Trophoblast cell (in vitro differentiated cells and primary cell): ENCODE measurements at regions not wholly inside any gene's neighbourhood (a gene's known extent, or its start where the extent isn't known, plus 50 kb on each side); places are given as distances from the start of the nearest gene placed in this dataset.
"Not testable (repeated sequence)": the region's sequence is repeated elsewhere in the genome, so short reads cannot be mapped to it uniquely, and the experiment has no call there.

Source experiments
- DNase-seq, 2 donors: peaks; one replicate each; pipeline ENCODE4 v3.0.0-alpha.2; 2016
- H2AFZ ChIP-seq: 2 replicates; pipeline ENCODE4 v1.6.1; 2013; ENCODE audit warnings: low read length, moderate library complexity, mild to moderate bottlenecking; ENCODE audit not compliant: insufficient read depth, poor library complexity
- H2AK5ac ChIP-seq: 2 replicates; pipeline ENCODE4 v1.6.1; 2013; ENCODE audit warnings: mild to moderate bottlenecking, low read length
- H2BK120ac ChIP-seq: 2 replicates; pipeline ENCODE4 v1.6.1; 2013; ENCODE audit warnings: low read length, mild to moderate bottlenecking, moderate library complexity; ENCODE audit not compliant: insufficient read depth, poor library complexity
- H2BK12ac ChIP-seq: 2 replicates; pipeline ENCODE4 v1.6.1; 2013; ENCODE audit warnings: mild to moderate bottlenecking, low read length, moderate library complexity
- H2BK5ac ChIP-seq: 2 replicates; pipeline ENCODE4 v1.6.1; 2013; ENCODE audit warnings: low read length, low read depth, moderate library complexity, mild to moderate bottlenecking; ENCODE audit not compliant: poor library complexity
- H3K14ac ChIP-seq: 2 replicates; pipeline ENCODE4 v1.6.1; 2013; ENCODE audit warnings: mild to moderate bottlenecking, low read length
- H3K18ac ChIP-seq: 2 replicates; pipeline ENCODE4 v1.6.1; 2013; ENCODE audit warnings: mild to moderate bottlenecking, low read length
- H3K23ac ChIP-seq: 2 replicates; pipeline ENCODE4 v1.6.1; 2013; ENCODE audit warnings: low read length
- H3K27ac ChIP-seq: 2 replicates; pipeline ENCODE4 v1.5.1; 2013; ENCODE audit warnings: low read depth, mild to moderate bottlenecking, inconsistent platforms, low read length, moderate library complexity
- H3K27me3 ChIP-seq: 2 replicates; pipeline ENCODE4 v1.6.1; 2013; ENCODE audit warnings: inconsistent platforms, mild to moderate bottlenecking, low read length, moderate library complexity; ENCODE audit not compliant: insufficient read depth
- H3K36me3 ChIP-seq, 2 experiments: 1 replicate in 1 of 2; 2 replicates in 1 of 2; pipeline ENCODE4 v1.6.1; 2013; ENCODE audit warnings: low read length in 2 of 2, mild to moderate bottlenecking in 2 of 2, moderate library complexity in 1 of 2; ENCODE audit not compliant: insufficient read depth in 2 of 2, control insufficient read depth in 1 of 2
- H3K4ac ChIP-seq: 2 replicates; pipeline ENCODE4 v1.6.1; 2013; ENCODE audit warnings: low read depth, mild to moderate bottlenecking, low read length, moderate library complexity
- H3K4me1 ChIP-seq, 2 experiments: 1 replicate in 1 of 2; 2 replicates in 1 of 2; pipeline ENCODE4 v1.6.1; 2013; ENCODE audit warnings: low read length in 2 of 2, mild to moderate bottlenecking in 2 of 2, moderate library complexity in 1 of 2; ENCODE audit not compliant: insufficient read depth in 2 of 2, control insufficient read depth in 1 of 2
- H3K4me2 ChIP-seq: 2 replicates; pipeline ENCODE4 v1.6.1; 2013; ENCODE audit warnings: inconsistent platforms, mild to moderate bottlenecking, low read length, moderate library complexity
- H3K4me3 ChIP-seq: 2 replicates; pipeline ENCODE4 v1.5.1; 2013; ENCODE audit warnings: mild to moderate bottlenecking, low read depth, low read length, inconsistent platforms
- H3K79me1 ChIP-seq: one replicate; pipeline ENCODE4 v1.6.1; 2013; ENCODE audit warnings: low read length
- H3K79me2 ChIP-seq: 2 replicates; pipeline ENCODE4 v1.6.1; 2013; ENCODE audit warnings: low read length, mild to moderate bottlenecking; ENCODE audit not compliant: control insufficient read depth, insufficient read depth, poor library complexity
- H3K9ac ChIP-seq: 2 replicates; pipeline ENCODE4 v1.6.1; 2013; ENCODE audit warnings: mild to moderate bottlenecking, low read length
- H3K9me3 ChIP-seq: 2 replicates; pipeline ENCODE4 v1.6.1; 2013; ENCODE audit warnings: low read depth, mild to moderate bottlenecking, control low read depth, inconsistent platforms, low read length; ENCODE audit not compliant: insufficient read depth
- H4K12ac ChIP-seq: 2 replicates; pipeline ENCODE4 v1.6.1; 2013; ENCODE audit warnings: low read depth, mild to moderate bottlenecking, low read length, moderate library complexity
- H4K8ac ChIP-seq: 2 replicates; pipeline ENCODE4 v1.6.1; 2013; ENCODE audit warnings: low read depth, mild to moderate bottlenecking, low read length, moderate library complexity
- H4K91ac ChIP-seq: one replicate; pipeline ENCODE4 v1.6.1; 2013; ENCODE audit warnings: low read depth, mild to moderate bottlenecking, low read length, moderate library complexity
- WGBS: extraction: QIAGEN DNeasy Blood & Tissue Kit; methylation state at CpG from one replicate; pipeline ENCODE4 v1.1.7; 2013; ENCODE audit warnings: missing lambda C conversion rate; ENCODE audit not compliant: insufficient read length, insufficient coverage; ENCODE audit errors: extremely low coverage; 5-methylcytosine and 5-hydroxymethylcytosine counted together

DNA sequence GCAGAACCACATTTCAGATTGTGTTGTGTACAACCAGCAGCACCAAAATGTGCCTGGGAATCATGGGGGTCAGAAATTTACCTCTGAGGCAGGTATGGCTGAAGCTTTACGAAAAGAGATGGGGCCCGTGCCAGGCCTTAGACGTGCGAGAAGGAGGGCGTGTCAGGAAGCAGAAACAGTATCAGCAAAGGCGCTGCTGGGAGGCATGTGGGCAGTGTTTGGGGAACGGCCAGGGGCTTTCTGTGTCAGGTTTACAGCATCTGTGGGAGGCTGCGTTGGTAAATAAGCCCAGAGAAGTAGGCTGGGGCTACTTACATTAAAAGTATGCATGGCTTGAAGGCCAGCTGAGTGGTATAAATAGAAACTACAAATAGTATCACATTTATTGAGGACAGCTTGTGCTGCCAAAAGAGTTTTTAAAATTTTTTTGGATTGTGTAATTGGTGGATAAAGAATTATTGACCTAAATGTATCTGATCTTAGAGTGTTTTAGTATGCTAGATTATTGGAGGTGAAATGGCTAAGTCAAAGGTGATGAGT lies 120.5 kb upstream of the SIMC1 start:
- H2BK120ac ChIP-seq, H3K4me2 ChIP-seq, H3K79me2 ChIP-seq, H3K14ac ChIP-seq, H3K23ac ChIP-seq, H3K4ac ChIP-seq, H3K4me3 ChIP-seq, H4K8ac ChIP-seq, H3K27me3 ChIP-seq, H2AFZ ChIP-seq, H2AK5ac ChIP-seq, H3K9ac ChIP-seq, H3K27ac ChIP-seq, H3K18ac ChIP-seq, H4K91ac ChIP-seq, H4K12ac ChIP-seq, DNase-seq, H2BK5ac ChIP-seq, H3K9me3 ChIP-seq, H3K4me1 ChIP-seq, H3K79me1 ChIP-seq, H3K36me3 ChIP-seq, H2BK12ac ChIP-seq: not testable (repeated sequence)
- no CpG with 5 or more reads among the region's 8 CpGs for WGBS

GRCh38 chr5:176122361-176122760 lies 115.9 kb upstream of the SIMC1 start:
- not testable (repeated sequence) for H3K9me3 ChIP-seq, H3K14ac ChIP-seq, H3K4ac ChIP-seq, H2AFZ ChIP-seq, H4K12ac ChIP-seq, H3K18ac ChIP-seq, H2BK120ac ChIP-seq, H3K36me3 ChIP-seq, H2BK5ac ChIP-seq, DNase-seq, H3K4me3 ChIP-seq, H3K23ac ChIP-seq, H3K4me1 ChIP-seq, H3K9ac ChIP-seq, H3K27me3 ChIP-seq, H4K91ac ChIP-seq, H3K4me2 ChIP-seq, H2AK5ac ChIP-seq, H3K79me2 ChIP-seq, H2BK12ac ChIP-seq, H4K8ac ChIP-seq, H3K27ac ChIP-seq, H3K79me1 ChIP-seq
- no CpG with 5 or more reads among the region's 2 CpGs for WGBS

GRCh38 chr5:176124120-176124519 lies 114.1 kb upstream of the SIMC1 start:
- H2AK5ac ChIP-seq, H3K9ac ChIP-seq, H3K9me3 ChIP-seq, H3K18ac ChIP-seq, H3K79me2 ChIP-seq, H3K79me1 ChIP-seq, H3K23ac ChIP-seq, H4K12ac ChIP-seq, H2AFZ ChIP-seq, H3K14ac ChIP-seq, H3K4me3 ChIP-seq, DNase-seq, H4K8ac ChIP-seq, H3K4me2 ChIP-seq, H3K27me3 ChIP-seq, H4K91ac ChIP-seq, H2BK120ac ChIP-seq, H2BK12ac ChIP-seq, H3K4ac ChIP-seq, H3K27ac ChIP-seq, H3K36me3 ChIP-seq, H2BK5ac ChIP-seq, H3K4me1 ChIP-seq: not testable (repeated sequence)
- whole genome bisulfite sequencing = no CpG with 5 or more reads among the region's 11 CpGs

DNA sequence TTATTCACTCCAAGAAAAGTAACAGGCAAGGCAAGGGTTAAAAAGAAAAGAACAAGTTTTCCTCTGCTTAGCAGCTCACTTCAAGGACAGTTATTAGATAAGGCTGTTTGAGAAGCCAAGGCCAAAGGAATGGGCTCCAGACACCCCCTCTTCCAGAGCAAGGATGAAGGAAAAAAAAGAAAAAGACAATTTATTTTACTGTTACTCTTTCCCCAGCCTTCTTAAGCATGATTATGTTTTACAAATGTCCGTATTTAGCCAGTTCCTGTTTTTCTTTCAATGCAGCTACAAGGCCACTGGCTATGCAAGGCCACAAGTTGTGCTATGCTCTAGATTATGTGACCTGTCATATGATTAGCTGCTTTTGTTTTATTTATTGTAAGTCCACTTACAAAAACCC lies 106.5 kb upstream of the SIMC1 start:
- H3K9ac ChIP-seq = no peak overlapping the region
- no peak overlapping the region for H3K4me2 ChIP-seq
- peaks cover 11% of the 10 kb centered on the region for H3K9me3 ChIP-seq
- H3K23ac ChIP-seq = no peak overlapping the region
- no peak overlapping the region for H4K12ac ChIP-seq
- DNase-seq = no peak
- no peak overlapping the region for H2BK5ac ChIP-seq
- H3K4me1 ChIP-seq = peaks cover 0 to 5% of the 10 kb centered on the region in 2 experiments
- H3K18ac ChIP-seq = no peak overlapping the region
- no CpG with 5 or more reads among the region's 1 CpG for WGBS
- no peak overlapping the region for H2BK12ac ChIP-seq
- no peak overlapping the region for H4K91ac ChIP-seq
- H3K14ac ChIP-seq = no peak overlapping the region
- no peak overlapping the region for H2AK5ac ChIP-seq
- no peak overlapping the region for H3K27ac ChIP-seq
- no peaks in the 10 kb centered on the region for H3K36me3 ChIP-seq
- H2BK120ac ChIP-seq = no peak overlapping the region
- H2AFZ ChIP-seq = no peak overlapping the region
- no peak overlapping the region for H3K4ac ChIP-seq
- peaks cover 25% of the 10 kb centered on the region for H3K27me3 ChIP-seq
- no peak overlapping the region for H4K8ac ChIP-seq
- no peaks in the 10 kb centered on the region for H3K79me1 ChIP-seq
- no peaks in the 10 kb centered on the region for H3K79me2 ChIP-seq
- no peak overlapping the region for H3K4me3 ChIP-seq
